Heart left ventricle (tissue), 16 donors: ENCODE measurements at regions not wholly inside any gene's neighbourhood (a gene's known extent, or its start where the extent isn't known, plus 50 kb on each side); places are given as distances from the start of the nearest gene placed in this dataset.

Source experiments
- ATAC-seq, 4 donors: fragments of 200-7000 bp; cut with Tn5 transposase; one replicate each; pipeline ENCODE4 v1.9.1; 2020 to 2022; ENCODE audit warnings: moderate library complexity in 4 of 4, mild to moderate bottlenecking in 3 of 4, moderate number of reproducible peaks in 1 of 4
- DNase-seq, 5 donors: peaks; one replicate each; pipeline ENCODE4 v3.0.0-alpha.2; 2020
- H3K27ac ChIP-seq, 12 donors: fragments of 200-600 bp; sonication (generic) in 4 of 12; one replicate each; pipeline versions ENCODE4 v1.5.0 to v1.8.0; 2016 to 2022; ENCODE audit warnings: mild to moderate bottlenecking in 2 of 12
- H3K27me3 ChIP-seq, 9 donors: fragments of 200-600 bp; sonication (generic) in 2 of 9; one replicate each; pipeline versions ENCODE4 v1.5.1 to v1.8.0; 2016 to 2022; ENCODE audit warnings: mild to moderate bottlenecking in 3 of 9
- H3K36me3 ChIP-seq, 9 donors: fragments of 200-600 bp; sonication (generic) in 2 of 9; one replicate each; pipeline versions ENCODE4 v1.5.0 to v1.8.0; 2018 to 2022; ENCODE audit warnings: mild to moderate bottlenecking in 2 of 9
- H3K4me1 ChIP-seq, 12 donors: fragments of 200-600 bp; sonication (generic) in 4 of 12; one replicate each; pipeline versions ENCODE4 v1.5.0 to v1.8.0; 2016 to 2022; ENCODE audit warnings: mild to moderate bottlenecking in 3 of 12
- H3K4me3 ChIP-seq, 12 donors: fragments of 200-600 bp; sonication (generic) in 4 of 12; one replicate each; pipeline versions ENCODE4 v1.5.0 to v1.8.0; 2017 to 2022; ENCODE audit warnings: mild to moderate bottlenecking in 9 of 12, moderate library complexity in 4 of 12
- H3K9me3 ChIP-seq, 12 donors: fragments of 200-600 bp; sonication (generic) in 4 of 12; one replicate each; pipeline versions ENCODE4 v1.5.0 to v1.8.0; 2016 to 2022; ENCODE audit warnings: mild to moderate bottlenecking in 1 of 12
- CTCF ChIP-seq, 12 donors: fragments of 200-600 bp; sonication (generic) in 4 of 12; IDR thresholded peaks; one replicate each; pipeline versions ENCODE4 v1.5.0 to v1.8.0; 2018 to 2022; ENCODE audit warnings: antibody characterized with exemption in 12 of 12, mild to moderate bottlenecking in 5 of 12
- POLR2A ChIP-seq, 2 donors: fragments of 450-650 bp; IDR thresholded peaks; one replicate each; pipeline ENCODE4 v1.6.1; 2017; ENCODE audit warnings: antibody characterized with exemption in 2 of 2, mild to moderate bottlenecking in 2 of 2, moderate library complexity in 2 of 2
- WGBS, 4 donors: extraction: QIAGEN DNeasy Blood & Tissue Kit in 2 of 4; methylation state at CpG; one replicate each; pipeline versions ENCODE4 v1.1.5 to v1.1.7; 2013 to 2018; 5-methylcytosine and 5-hydroxymethylcytosine counted together
- intact Hi-C, 10 donors: fragments of 100-400 bp; cut with DNase I; formaldehyde crosslinking; loops; one replicate each; pipeline versions ENCODE4 v1.11.1 to v1.14.2; 2022
- donor health status: ischemic (EF 13 %, LVEDD 7.1; RV severe dilation, severe dysfunction).
- donor health status: healthy with polysubstance abuse.
- donor health status: DM: no; HTN: yes; CAD: no.
- donor health status: DM: no; HTN: no; CAD: no.
- donor health status: ischemic (EF 25% LVEDD 6.9; RV normal size, moderate dysfunction).
- donor health status: ischemic (EF 25% LVEDD 5.7; RV mildly dilated, moderate dysfunction).
- donor health status: healthy.
- donor health status: DM: yes; HTN: yes; CAD: no.
- donor health status: ischemic (EF 35%, LVEDD 5.7; RV mildly dilated, moderate dysfunction).
- donor health status: nonischemic (EF 11% LVEDD 7.7; RV severe dilation, severe dysfunction).
- donor health status: DM: yes; HTN: yes; CAD: no.
- donor health status: PGD.
- donor health status: ischemic (EF 29% LVEDD 5.4; RV normal size, mild dysfunction).
- donor health status: nonischemic (EF 23%, LVEDD 6.1; RV moderate dilation, normal function).

DNA sequence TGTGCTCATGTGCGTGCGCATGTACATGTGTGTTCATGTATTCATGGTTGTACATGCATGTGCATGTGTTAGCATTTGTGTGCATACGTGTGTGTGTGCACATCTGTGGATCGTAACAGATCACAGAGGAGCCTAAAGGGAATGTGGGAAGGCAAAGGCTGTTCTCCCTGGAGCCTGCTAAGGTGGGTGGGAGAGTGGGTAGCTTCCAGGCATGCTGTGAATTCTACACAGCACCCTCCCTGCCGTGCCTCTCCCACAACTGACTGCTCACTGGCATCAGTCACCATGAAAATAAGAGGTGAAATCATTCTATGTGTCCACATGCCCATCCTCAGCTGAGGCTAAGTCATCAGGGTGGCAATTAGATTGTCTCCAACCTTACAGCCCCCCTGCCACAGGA, 600.9 kb downstream of the MID1IP1 start:
- DNase-seq: no peak
- no peak for ATAC-seq
- TF ChIP-seq CTCF (IDR thresholded peaks at IDR 0.05) (no peak), POLR2A (IDR thresholded peaks at IDR 0.05) (no peak)
- H3K27me3 ChIP-seq: peaks cover 0 to 16% (median 0%) of the 10 kb centered on the region in 9 donors
- no peaks in the 10 kb centered on the region for H3K9me3 ChIP-seq
- H3K4me1 ChIP-seq: no peaks in the 10 kb centered on the region
- WGBS, 4 donors: 85 to 99% (median 94%) methylated on average over 5 of the region's 5 CpGs
- H3K36me3 ChIP-seq: no peaks in the 10 kb centered on the region
- H3K4me3 ChIP-seq: no peak overlapping the region
- intact Hi-C loops: no loop called here
- no peak overlapping the region for H3K27ac ChIP-seq

- 71 to 94% (median 81%) methylated on average over 2 of the region's 2 CpGs for WGBS, 4 donors
- H3K4me1 ChIP-seq: no peaks in the 10 kb centered on the region
- peaks cover 0 to 23% (median 0%) of the 10 kb centered on the region in 9 donors for H3K27me3 ChIP-seq
- ATAC-seq: no peak
- H3K9me3 ChIP-seq: no peaks in the 10 kb centered on the region
- no peaks in the 10 kb centered on the region for H3K36me3 ChIP-seq
- H3K27ac ChIP-seq: no peak overlapping the region
- DNase-seq: no peak
- no peak overlapping the region for H3K4me3 ChIP-seq
- intact Hi-C loops: no loop called here
- TF ChIP-seq CTCF (IDR thresholded peaks at IDR 0.05) (no peak), POLR2A (IDR thresholded peaks at IDR 0.05) (no peak)
Measured at GRCh38 chrX:39406799-39407198, 605.5 kb downstream of the MID1IP1 start.

DNA sequence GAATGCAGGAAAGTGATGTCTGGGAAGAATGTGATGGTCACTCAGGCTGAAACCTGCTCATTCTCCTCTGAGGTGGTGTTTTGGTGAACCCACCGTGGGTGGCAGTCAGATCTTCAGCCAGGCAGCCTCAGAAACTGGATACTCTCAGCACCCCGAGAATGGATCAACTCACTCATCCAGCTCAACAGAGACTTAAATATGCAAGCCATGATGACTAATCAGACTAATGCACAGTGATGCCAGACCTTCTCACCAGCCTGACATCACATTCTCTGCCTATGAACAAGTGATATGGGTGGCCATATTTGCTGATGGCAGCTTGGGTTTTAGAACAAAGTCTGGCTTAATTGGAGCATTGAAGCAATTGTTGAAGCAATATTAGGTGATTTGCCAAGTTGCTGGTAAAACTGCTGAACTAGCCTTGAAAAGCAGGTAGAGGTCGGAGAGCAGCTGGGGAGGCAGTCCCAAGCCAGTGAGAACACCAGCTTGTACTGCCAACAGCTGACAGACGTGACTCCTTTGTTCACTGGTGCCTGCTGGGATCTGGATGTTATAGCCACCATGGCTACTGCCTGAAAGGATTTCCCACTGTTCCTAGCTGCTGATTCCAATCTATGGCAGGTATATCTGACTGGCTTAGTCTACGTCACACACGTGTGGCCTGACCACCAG, 608.1 kb downstream of the MID1IP1 start:
- no peak for DNase-seq
- no peak overlapping the region for H3K4me3 ChIP-seq
- intact Hi-C loops: no loop called here
- H3K9me3 ChIP-seq: no peaks in the 10 kb centered on the region
- no peaks in the 10 kb centered on the region for H3K36me3 ChIP-seq
- WGBS, 4 donors: 78 to 97% (median 89%) methylated on average over 6 of the region's 6 CpGs
- peaks cover 0 to 39% (median 0%) of the 10 kb centered on the region in 9 donors for H3K27me3 ChIP-seq
- TF ChIP-seq CTCF (IDR thresholded peaks at IDR 0.05): no peak
- TF ChIP-seq POLR2A (IDR thresholded peaks at IDR 0.05): no peak
- H3K27ac ChIP-seq: no peak overlapping the region
- no peaks in the 10 kb centered on the region for H3K4me1 ChIP-seq
- no peak for ATAC-seq

DNA sequence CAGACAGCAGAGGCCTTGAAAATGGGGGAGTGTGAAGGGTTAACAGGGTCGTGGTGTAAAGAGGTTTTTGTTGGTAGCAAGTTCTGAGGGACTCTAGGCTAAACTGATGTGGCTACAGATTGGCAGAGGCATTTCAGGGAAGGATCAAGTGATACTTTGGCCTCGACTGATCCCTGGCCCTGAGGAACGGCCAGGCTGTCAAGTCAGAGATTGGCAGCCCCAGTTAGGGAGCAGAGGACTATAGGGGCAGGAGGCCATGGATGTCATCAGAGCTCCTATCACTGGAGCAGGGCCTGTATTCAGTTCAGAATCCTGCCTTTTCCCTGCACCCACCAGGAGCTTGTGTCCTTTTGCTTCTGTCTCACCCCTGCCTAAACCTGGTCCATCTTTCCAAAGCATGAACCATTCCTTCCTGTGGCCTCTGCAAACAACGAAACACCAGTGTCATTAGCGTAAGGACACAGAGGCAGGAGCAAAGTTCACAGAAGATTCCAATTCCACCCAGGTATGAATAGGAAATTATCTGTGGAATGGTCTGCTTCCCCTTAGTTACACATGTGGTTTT, 613.1 kb downstream of the MID1IP1 start:
- TF ChIP-seq POLR2A (IDR thresholded peaks at IDR 0.05) (no peak), CTCF (IDR thresholded peaks at IDR 0.05) (no peak)
- 59 to 82% (median 77%) methylated on average over 5 of the region's 5 CpGs for WGBS, 4 donors
- H3K36me3 ChIP-seq: no peaks in the 10 kb centered on the region
- DNase-seq: no peak
- no peak overlapping the region for H3K27ac ChIP-seq
- H3K27me3 ChIP-seq: peaks cover 0 to 16% (median 0%) of the 10 kb centered on the region in 9 donors
- peaks cover 0 to 9% (median 0%) of the 10 kb centered on the region in 12 donors for H3K4me1 ChIP-seq
- H3K9me3 ChIP-seq: no peaks in the 10 kb centered on the region
- ATAC-seq: no peak
- H3K4me3 ChIP-seq: no peak overlapping the region
- intact Hi-C loops: loop anchor here in 1 of 10 donors (10.0 kb wide), 1 partner anchor 100 kb away; no protein-coding TSS in a partner anchor
